Superior temporal gyrus (tissue), 1 donor: ENCODE measurements at regions not wholly inside any gene's neighbourhood (a gene's known extent, or its start where the extent isn't known, plus 50 kb on each side); places are given as distances from the start of the nearest gene placed in this dataset.
"Not testable (repeated sequence)": the region's sequence is repeated elsewhere in the genome, so short reads cannot be mapped to it uniquely, and the experiment has no call there.

Experiments
- DNase-seq: peaks from one replicate; pipeline ENCODE4 v3.0.0-alpha.2; 2016; ENCODE audit errors: extremely low spot score

- DNase-seq = no peak
Measured at GRCh38 chr14:65834051-65834450, 421.5 kb downstream of the FUT8 start.

- no peak for DNase-seq
Measured at GRCh38 chr14:65834812-65835211, 422.3 kb downstream of the FUT8 start.

- no peak for DNase-seq
Measured at GRCh38 chr14:65835501-65835900, 423.0 kb downstream of the FUT8 start.

GRCh38 chr14:65838565-65838964 is 426.0 kb downstream of the FUT8 start:
- DNase-seq = no peak

- no peak for DNase-seq
Measured at GRCh38 chr14:65840118-65840751, 427.7 kb downstream of the FUT8 start.

GRCh38 chr14:65840786-65841185 is 428.3 kb downstream of the FUT8 start:
- no peak for DNase-seq

- peak; percentile 29 for DNase-seq
Measured at GRCh38 chr14:65846196-65846868, 433.8 kb downstream of the FUT8 start.

- no peak for DNase-seq
Measured at GRCh38 chr14:65847075-65847847, 434.7 kb downstream of the FUT8 start.

DNA sequence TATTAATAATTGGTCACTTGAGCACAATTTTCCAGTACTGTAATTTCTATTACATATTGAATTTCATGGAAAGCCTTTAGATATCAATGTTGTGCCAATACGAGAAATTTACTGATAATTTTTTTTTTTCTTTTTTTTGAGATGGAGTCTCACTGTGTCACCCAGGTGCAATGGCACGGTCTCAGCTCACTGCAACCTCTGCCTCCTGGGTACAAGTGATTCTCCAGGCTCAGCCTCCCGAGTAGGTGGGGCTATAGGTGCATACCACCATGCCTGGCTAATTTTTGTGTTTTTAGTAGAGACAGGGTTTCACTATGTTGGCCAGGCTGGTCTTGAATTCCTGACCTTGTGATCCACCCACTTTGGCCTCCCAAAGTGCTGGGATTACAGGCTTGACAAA is 435.4 kb downstream of the FUT8 start:
- DNase-seq = not testable (repeated sequence)

- DNase-seq = no peak
Measured at GRCh38 chr14:65849091-65849490, 436.6 kb downstream of the FUT8 start.

DNA sequence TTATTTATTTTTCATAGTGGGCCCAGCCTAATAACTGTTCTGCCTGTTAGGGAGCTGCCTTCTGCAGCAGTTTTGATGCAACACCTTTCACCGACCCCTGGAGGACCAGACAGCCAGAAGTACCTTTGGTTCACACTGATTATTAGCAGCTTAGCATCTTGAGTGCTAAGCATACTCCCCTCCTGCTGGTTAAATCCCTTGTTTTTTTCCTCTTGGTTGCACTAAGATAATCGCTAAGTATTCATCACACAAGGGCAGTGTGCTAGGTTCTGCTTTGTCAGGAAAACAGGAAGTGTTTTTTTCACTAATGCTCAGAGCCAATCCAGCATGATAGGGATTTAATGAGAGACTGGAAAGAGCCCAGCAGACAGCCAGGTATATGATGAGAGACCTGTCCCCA is 437.0 kb downstream of the FUT8 start:
- DNase-seq = no peak

GRCh38 chr14:65850429-65851135 is 438.1 kb downstream of the FUT8 start:
- DNase-seq = peak; percentile 20

- DNase-seq = no peak
Measured at GRCh38 chr14:65852689-65853088, 440.2 kb downstream of the FUT8 start.

GRCh38 chr14:65853407-65853955 is 441.0 kb downstream of the FUT8 start:
- no peak for DNase-seq

DNA sequence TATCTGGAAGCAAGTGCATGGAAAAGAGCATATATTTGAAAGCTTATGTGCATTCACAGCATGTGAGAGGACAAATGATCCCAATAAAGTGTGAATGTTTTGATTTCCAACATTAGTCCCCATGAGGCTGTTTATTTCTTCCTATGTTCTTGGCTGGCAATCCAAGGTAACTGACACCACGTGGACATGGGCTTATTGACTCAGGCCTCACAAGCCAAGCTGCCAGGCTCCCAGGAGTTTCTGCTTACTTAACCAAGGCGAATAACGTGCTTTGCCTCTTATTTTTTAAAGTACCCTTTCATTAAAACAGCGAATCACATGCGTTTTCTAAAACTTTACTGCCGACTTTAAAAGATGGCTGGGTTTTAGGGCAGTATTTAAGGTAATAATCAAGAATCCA is 441.7 kb downstream of the FUT8 start:
- DNase-seq = no peak

DNA sequence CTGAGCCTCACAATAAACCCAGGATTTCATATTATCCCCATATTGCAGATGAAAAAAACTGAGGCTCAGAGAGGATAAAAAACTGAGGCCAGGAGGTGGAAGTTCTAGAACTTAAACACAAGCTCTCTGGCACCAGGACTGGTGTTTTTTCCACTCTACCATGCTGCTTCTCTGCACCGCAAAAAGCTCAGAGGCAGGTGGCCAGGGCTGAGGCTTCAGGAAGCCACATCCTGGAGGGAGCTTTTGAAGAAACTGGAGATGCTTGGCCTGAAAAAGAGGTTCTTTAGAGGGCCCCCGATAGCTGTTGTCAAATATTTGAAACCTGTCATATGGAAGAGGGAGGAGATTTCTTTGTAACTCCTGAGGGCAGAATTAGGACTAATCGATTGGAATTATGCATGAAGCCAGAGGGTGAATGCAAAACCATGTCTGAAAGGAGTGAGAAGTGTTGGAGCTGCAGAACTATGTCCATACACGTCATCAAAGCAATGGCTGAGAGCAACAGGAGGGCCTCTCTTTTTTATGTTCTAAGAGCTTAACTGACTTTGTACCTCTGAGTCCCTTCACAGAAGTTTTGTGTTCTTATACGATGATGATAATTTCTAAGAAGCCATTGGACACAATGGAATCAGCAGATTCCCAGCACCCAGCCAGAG is 448.6 kb downstream of the FUT8 start:
- no peak for DNase-seq

- no peak for DNase-seq
Measured at GRCh38 chr14:65864549-65864948, 452.0 kb downstream of the FUT8 start.

- DNase-seq = no peak
Measured at GRCh38 chr14:65864984-65865383, 452.5 kb downstream of the FUT8 start.

DNA sequence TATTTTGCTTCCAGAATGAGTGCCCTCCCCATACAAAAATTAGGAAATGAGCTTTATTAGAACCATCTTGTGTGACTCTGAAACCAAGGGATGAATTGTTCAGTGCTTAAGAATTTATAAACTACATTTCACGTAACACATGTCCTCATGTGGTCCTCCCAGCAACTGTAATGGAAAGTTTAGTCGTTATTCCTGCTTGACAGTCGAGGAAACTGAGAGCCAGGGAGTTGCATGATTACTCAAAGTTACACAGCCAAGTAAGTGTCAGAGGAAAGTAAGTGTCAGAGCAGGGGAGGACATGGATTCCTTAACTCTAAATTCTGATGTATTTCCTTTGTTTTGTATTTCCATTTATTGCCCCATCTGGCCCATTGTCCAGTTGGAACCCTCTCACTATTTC is 453.9 kb downstream of the FUT8 start:
- no peak for DNase-seq

GRCh38 chr14:65866886-65867285 is 454.4 kb downstream of the FUT8 start:
- no peak for DNase-seq

GRCh38 chr14:65867333-65867732 is 454.8 kb downstream of the FUT8 start:
- no peak for DNase-seq
